ENCODE measurements at regions not wholly inside any gene's neighbourhood (a gene's known extent, or its start where the extent isn't known, plus 50 kb on each side); places are given as distances from the start of the nearest gene placed in this dataset.
"Not testable (repeated sequence)": the region's sequence is repeated elsewhere in the genome, so short reads cannot be mapped to it uniquely, and the experiment has no call there.

DNA sequence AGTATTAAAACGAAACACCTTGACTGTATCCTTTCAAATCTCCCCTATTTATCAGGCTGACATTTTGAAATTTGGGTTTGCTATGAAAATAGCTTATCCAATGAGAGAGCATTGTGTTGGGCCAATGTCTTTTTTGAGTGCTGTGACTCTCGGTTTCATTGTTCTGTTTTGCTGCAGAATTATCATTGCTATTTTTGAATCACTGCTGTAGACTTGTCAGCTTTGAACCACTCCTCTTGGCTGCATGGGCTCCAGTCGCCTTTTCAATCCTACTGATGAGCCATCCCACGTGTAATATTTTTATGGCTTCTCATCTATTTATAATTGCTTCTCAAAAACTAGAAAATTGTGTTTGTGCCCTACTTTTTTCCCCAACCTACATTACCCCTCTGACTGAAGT is 322.8 kb downstream of the LNPK start:
- DNase-seq = no peak

DNA sequence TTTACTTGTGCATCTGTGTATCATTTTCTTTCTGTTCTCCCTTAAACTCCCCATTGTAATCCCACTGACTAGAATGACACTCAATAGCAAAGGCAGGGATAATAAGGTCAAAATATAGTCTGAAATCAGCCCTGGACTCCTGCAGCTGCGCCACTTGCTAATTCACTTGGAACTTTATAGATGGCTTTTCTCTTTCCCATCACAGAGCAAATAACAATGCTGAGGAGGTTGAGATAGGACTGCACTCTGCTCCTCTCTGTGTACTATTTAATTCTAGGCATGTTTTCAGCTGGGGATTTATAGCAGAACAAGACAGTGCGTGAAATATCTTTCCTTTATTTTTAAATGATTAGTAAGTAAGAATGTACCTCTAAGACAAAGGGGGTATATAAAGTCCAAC is 324.2 kb downstream of the LNPK start:
- DNase-seq = no peak

DNA sequence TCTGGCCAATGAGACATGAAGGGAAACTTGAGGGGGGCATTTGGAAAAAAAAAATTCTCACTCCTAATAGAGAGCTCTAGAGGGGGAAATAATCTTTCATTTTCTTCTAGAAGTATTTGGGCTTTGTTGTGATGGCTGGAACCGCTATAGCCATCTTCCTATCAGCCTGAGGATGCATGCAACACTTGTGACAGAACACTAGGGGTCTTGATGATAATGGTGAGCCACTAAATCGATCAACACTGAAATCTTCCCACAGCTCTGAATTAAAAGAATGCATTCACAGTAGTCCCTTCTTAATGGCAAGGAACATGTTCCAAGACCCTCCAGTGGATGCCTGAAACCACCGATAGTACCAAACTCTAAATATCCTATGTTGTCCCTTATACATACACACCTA is 325.3 kb downstream of the LNPK start:
- no peak for DNase-seq

DNA sequence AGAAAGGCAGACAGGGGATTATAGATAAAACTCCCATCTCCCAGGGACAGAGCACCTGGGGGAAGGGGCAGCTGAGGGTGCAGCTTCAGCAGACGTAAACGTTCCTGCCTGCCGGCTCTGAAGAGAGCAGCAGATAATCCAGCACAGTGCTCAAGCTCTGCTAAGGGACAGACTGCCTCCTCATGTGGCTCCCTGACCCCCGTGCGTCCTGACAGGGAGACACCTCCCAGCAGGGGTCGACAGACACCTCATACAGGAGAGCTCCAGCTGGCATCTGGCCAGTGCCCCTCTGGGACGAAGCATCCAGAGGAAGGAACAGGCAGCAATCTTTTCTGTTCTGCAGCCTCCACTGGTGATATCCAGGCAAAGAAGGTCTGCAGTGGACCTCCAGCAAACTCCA is 333.3 kb downstream of the LNPK start:
- DNase-seq = not testable (repeated sequence)

DNA sequence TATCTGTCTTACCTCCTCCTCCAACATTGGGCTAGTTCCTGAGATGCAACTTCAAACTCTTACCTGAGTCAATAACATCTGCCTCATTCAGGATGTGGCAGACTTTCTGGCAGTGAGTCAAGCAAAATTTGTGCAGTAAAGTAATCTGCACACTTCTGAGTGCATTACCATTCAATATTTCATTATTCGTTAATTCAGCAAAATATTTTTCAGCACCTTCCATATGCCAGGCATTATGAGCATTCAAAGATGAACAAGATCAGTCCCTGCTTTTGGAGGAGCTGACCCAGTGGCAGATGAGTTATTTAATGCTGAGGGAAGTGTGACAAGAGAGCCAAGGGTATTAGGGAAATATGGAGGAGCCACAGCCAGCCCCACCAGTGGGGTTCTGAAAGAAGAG is 339.7 kb downstream of the LNPK start:
- no peak for DNase-seq

DNA sequence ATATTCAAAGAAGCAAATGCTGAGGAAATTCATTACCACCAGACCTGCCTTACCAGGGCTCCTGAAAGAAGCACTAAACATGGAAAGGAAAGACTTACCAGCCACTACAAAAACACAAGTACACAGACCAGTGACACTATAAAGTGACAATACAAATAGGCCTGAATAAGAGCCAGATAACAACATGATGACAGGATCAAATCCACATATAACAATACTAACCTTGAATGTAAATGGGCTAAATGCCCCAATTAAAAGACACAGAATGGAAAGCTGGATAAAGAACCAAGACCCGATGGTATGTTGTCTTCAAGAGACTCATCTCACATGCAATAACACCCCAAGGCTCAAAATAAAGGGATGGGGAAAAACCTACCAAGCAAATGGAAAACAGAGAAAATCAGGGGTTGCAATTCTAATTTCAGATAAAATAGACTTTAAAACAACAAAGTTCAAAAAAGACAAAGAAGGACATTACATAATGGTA is 353.4 kb downstream of the LNPK start:
- DNase-seq = no peak

DNA sequence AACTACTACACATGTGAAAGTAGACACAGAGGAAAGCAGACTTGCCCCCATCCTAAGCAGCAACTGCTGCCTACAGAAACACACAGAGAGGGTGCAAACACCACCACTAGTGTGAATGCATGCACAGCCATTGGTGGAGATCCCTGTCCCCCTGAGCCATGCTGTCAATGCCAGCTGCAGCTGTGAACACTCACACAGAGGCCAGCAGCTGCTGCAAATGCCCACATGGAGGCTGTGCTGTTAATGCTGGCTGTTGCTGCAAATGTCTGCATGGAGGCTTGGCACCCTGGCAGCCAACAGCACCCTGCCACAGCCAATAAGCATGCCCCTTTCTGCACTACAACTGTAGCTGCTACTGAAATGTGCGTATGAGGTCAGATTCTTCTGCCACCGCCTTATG is 355.0 kb downstream of the LNPK start:
- DNase-seq = no peak

DNA sequence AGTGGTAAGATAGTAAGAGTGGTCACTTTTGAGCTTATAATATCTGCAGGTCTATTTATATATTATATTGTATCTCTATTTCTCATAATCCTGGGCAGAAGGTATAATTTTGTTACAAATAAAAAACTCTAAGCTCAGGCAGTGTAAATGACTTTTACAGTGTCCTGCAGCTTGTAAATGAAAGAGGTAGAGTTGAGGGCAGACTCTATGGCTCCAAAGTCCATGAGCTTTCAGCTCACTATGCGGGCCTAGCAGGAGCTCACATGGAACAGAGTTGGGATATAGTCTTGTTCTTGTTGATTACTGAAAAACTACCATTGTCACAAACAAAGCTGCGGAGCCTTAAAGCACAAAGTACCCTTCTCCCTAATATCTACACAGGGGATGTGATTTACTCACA is 361.4 kb downstream of the LNPK start:
- no peak for DNase-seq

DNA sequence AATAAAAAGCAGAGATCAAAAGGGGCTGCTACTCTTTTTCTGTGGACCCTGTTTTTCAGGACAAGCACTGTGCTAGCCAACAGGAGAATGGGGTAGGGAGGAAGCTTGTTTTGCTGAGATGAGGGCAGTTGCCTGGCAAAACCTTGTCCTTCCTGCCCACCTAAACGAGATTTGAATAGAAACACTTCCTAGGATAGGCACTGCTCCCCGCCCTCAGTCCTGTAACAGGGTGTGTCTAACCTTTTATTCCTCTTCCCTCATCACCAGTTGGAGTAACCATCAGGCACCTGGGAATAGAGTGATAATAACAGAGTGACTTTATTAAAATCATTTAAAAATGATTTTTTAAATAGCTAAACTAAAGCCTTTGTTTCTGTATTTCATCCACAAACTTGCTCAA is 368.8 kb downstream of the LNPK start:
- DNase-seq = no peak

DNA sequence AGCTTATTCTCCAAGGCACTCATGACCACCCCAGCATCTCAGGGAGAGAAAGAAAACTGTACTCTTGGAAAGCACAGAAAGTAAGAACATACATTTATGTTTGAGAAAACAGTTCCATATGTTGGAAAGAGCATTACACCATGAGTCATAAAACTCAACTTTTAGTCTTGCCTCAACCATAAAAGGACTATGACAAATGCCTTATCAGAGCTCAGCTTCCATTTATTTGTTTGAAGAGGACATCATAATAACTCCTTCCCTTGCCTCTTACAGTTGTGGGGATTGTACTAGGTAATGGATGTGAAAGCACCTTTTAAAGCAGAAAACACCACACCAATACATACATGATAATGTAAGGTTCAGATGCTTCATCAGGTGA is 370.8 kb downstream of the LNPK start:
- no peak for DNase-seq

DNA sequence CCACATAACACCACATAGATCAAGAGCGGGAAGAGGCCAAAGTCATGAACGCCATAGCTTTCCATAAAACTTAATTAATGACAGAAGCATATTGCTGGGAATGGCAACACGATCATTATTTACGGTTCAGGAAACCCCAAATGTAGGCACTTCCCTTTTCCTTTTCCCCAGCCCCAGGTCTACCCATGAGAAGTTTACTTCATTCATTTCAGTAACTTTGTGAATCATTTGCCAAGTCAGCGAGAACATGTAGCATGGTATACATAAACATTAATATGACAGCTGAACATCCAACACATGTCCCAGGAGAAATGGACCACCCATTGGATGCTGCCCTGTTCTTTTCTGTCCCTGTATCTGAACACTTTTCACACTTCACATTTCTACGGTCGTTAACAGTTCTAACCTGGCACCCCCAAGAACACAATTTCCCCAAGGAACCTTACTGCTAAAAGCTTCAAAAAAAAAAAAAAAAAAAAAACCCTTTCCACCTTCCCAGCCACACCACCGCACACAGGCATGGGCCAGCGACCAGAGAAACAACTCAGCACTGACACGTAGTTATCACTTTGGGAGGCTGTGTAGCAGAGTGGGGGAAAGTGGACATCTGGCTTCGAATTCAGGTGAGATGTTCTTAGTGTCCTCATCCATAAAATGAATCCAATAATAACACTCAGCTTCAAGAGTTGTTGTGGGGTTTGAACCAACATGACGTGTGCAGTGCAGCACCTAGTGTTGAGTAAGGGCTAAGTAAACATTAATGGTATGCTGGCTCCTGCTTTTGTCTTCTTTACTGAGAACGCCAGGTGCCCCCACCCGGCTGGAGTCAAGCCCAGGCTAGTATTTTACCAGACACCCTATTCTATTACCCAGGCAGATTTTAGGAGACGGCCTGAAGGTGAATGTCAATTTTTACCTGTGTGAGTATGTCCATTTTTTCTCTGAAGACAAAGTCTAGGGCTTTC is 371.5 kb downstream of the LNPK start:
- DNase-seq = no peak

DNA sequence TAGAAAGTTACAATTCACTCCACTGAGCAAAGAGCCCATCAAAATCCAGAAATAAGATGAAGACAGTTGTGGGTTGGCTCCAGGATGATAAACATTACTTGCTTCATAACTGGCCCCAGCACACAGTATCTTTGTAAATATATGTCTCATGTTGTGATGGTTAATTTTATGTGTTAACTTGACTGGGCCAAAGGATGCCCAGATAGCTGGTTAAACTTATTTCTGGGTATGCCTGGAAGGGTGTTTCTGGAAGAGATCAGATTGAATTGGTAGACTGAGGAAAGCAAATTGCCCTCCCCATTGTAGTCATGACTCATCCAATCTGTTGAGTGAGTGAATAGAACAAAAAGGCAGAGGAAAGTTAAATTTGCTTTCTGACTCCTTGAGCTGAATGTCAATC is 373.8 kb downstream of the LNPK start:
- no peak for DNase-seq

DNA sequence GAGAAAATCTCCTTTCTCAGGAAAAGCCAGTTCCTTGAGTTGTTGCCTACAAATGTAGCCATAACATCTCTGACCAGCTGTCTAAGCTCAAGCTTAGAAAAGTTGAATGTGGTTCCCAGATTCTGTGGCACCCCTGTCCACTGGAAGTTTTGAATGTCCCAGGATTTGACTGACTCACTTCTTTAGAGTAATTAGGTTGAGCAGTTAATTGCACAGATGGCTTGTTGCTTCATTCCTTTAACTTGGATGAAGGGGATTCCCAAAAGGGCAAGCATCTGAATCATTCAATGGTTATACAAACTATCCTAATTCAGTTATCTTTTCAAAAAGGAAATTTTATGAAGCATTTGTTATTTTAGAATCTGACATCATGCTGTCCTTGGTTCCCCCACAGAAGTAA is 374.7 kb downstream of the LNPK start:
- no peak for DNase-seq

DNA sequence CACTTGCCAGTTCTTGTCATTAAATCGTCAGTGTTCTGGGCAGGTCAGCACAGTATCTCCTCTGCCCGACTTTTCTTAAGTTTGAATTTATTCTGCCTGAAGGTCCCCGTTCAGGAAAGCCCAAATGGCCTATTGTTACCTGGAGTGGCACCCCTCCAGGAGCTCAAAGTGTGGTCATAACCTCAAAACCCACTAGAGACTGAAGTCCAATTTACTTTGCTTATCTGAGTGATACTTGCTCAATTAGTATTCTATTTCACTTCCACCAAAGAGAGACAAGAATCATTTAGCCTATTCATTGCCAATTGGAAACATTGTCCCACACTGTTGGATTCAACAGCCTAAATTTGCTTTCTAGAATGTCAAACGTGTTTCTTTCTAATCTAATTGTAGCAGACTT is 375.3 kb downstream of the LNPK start:
- no peak for DNase-seq

DNA sequence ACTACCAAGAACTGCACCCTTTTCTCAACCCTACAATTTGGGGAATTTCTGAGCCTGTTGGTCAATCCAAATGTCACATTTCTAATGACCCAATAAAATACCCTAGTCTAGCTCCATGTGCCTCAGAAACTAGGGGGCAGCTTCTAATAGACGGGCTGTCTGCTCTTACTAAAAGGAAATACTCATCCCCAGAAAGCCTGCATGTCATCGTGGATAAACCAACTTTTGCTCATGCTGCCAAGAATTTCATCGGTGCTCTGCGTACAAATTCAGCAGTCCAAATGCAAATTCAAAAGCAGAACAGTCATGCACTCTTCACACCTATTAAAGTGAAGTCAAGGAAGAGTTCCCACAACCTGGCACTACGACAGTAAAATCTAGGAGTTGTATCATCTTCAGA is 377.3 kb downstream of the LNPK start:
- no peak for DNase-seq

DNA sequence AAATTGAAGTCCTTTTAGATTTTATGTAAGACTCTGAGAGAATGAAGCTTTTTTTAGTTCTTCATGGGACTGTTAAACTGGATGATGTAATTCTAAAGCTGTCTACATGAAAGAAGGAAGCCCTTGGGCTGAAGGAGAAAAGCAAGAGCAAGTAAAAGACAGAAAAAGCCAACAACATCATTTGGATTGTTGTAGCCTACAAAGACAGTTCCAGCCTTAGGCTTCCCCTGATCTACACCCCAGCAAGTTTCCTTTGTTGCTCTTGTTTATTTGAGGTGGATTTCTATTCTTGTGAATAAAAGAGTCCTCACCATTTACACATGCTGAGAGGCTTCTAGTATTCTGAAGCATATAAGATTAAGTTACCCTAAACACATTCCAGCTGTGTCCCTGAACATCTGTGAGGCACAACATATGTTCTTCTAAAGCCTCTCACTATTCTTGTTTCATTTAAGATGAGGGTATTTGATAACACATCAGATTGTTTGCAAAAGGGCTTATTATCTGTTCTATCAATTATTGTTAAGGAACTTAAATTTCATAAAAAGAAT is 377.8 kb downstream of the LNPK start:
- no peak for DNase-seq

DNA sequence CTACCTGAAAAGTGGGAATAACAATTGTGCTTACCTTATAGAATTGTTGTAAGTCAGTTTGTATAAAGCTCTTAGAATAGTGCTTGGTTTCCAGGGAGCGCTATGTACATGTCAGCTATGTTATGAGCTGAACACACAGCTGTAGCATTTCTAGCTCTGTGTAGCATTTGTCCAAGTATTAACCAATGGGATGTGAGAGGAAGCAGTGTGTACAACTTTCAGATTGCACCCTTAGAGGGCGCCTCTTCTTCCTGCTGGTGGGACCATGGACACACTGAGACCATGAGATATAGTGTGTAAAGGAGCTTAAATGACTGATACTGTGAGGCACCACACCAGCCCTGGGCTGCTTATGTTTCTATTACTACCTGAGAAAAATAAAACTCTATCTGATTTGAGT is 380.2 kb downstream of the LNPK start:
- no peak for DNase-seq

DNA sequence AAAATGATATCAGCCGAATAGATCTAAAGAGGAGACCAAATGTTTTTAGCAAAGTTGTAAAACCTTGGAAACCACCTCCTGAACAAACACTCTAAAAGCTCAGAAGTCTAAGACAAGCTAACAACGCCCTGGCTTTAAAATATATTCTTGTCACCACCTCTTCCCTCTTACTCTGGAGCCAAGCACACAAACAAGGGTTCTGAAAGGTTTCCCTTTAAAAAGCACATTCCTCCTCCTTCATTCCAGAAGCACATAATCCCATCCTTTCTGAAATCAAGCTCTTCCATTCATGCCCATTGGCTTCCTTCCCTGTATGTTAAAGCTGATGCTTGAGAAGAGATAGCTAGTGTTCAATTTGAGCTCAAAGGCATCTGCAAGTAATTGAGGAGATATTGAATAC is 382.0 kb downstream of the LNPK start:
- DNase-seq = no peak

DNA sequence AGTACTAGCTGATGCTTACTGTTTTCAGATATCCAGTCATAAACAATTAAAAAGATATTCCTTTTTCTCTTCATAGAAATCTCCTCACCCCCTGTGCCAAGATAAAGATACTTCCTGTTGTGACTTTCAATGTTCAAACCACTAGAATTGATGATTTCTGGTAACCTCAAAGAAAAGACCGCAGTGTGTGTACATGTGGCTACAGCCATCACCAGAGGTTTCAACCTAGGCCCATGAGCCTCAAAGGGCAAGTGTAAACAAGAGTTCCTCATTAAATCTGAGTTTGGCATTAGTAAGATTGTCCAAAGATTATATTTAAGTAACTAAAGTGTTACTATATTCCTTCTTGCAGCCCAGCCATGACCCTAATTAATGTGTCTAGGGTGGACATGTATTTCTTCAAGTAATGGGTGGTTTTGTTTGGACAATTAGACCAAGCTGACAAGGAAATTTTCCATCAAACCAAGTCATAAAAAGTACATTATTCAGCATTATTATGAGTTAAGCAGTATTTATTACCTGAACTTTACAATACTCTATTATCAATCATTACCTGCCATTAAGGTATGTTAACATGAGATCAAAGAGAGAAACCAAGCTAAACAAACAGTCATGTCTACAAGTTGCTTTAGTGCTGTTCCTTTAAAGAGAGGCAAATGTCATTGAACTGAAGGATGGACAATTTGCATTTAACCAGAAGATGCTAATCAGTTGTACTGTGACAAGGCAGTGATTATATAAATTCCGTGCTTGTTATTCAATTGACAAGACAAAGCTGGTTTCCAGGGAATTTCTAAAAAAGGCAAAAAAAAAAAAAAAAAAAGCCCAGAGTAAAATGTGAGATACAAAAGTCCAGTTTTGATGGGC is 382.7 kb downstream of the LNPK start:
- no peak for DNase-seq

DNA sequence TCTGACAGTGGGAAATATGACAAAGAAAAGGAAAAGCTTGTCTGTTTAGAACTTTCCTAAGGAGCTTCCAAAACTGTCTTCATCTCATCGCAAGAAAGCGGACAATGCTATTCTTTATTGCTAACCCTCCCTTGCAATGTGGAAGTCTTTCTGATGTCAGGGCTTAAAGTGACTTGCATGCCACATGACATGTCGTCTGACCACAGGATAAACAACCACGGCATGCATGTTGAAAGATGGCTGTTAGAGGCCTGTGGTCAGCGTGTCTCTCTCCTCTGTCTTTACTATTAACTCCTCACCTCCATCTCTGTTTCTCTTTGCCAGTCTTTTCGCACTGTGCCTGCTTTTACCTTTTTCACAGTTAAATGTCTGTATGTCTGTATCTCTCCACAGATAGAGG is 389.8 kb downstream of the LNPK start:
- no peak for DNase-seq

DNA sequence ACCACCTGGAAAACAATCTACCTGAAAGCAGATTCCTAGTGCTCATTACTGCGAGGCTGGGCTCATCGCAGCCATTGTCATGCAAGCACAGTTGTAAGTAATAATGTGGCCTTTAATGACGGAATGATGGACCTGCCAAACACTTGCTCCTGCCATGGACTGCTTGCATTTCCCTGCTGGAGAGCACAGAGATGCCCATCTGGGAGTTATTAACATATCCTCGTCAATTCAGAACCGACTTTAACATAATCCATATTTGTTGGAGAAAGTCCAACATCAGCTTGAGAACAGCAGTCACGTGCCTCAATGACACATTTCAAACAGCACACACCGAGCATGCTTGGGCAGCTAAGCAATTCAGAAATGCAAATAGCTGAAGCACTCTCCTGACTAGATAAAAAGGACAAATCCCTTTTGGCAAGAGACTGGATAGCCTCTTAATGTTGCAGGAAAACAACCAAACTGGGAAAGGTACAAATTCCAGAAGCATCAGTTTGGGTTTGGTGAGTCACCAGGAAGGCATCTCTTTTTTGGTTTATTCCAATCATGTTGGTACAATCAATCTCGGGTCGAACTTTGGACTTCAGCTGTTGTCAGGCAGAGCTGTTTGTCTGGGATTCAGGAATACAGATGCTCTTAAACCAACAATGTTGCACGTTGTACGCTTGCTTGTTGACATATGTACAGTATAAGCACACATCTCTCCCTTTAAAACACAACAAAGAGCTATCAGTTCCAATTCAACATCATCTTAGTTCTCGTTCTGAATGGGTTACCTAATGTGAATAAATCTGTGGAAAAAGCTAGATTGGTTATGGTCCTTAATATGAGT is 395.8 kb downstream of the LNPK start:
- DNase-seq = no peak

DNA sequence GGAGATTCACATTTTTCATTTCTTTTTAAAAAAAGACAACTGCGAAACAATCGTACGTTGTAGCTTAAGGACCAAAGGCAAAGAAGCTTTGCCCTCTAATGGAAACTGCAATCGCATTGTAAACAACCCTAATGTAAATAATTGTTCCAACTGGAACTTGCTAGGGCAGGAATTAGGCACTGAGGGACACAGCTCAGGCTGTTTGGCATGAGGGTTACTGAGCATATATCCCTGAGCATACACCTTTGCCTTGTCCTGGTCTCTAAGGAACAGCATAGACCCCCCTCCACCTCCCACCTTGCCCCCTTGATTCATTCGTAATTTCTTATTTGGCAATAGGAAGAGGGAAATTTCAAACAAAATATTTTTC is 396.4 kb downstream of the LNPK start:
- no peak for DNase-seq

DNA sequence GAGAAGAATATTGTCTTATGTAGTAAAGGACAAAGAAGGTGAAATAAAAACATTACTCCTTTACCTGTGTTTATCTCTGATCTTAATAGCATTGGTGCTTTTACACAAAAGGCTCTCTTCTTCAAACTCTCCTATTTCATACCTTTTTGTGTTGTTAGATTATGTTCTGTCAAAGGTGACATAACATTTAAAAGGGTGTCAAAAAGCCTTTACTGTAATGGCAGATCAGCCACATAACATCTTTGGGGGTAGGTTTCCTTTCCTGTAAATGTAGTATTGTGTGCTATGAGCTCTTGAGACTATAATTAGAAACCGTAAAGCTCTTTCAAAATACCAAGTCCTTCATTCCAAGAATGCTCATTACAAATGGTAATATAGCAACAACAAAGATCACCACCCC is 400.1 kb downstream of the LNPK start:
- DNase-seq = no peak
